Smooth muscle cell (in vitro differentiated cells): ENCODE measurements at regions not wholly inside any gene's neighbourhood (a gene's known extent, or its start where the extent isn't known, plus 50 kb on each side); places are given as distances from the start of the nearest gene placed in this dataset.

Experiments
- DNase-seq: peaks from one replicate; lab custom pipeline; 2025; ENCODE audit not compliant: unreplicated experiment; lab: John Stamatoyannopoulos, UW
- H2AFZ ChIP-seq: fragments of 200-600 bp; sonication (generic); 2 replicates; pipeline ENCODE4 v1.6.0; 2016; ENCODE audit warnings: antibody characterized with exemption, low read depth, mild to moderate bottlenecking
- H3F3A ChIP-seq: fragments of 200-600 bp; sonication (generic); 2 replicates; pipeline ENCODE4 v1.6.0; 2017; ENCODE audit warnings: antibody characterized with exemption, low read depth
- H3K27ac ChIP-seq: fragments of 200-600 bp; sonication (generic); 2 replicates; pipeline ENCODE4 v1.5.1; 2016; ENCODE audit warnings: low read depth, mild to moderate bottlenecking
- H3K27me3 ChIP-seq: fragments of 200-600 bp; sonication (generic); 2 replicates; pipeline ENCODE4 v1.6.1; 2016; ENCODE audit warnings: low read depth, mild to moderate bottlenecking
- H3K36me3 ChIP-seq: fragments of 200-600 bp; sonication (generic); 2 replicates; pipeline ENCODE4 v1.5.1; 2016; ENCODE audit warnings: low read depth
- H3K4me1 ChIP-seq: fragments of 200-600 bp; sonication (generic); 2 replicates; pipeline ENCODE4 v1.5.1; 2016; ENCODE audit warnings: low read depth
- H3K4me2 ChIP-seq: fragments of 200-600 bp; sonication (generic); 2 replicates; pipeline ENCODE4 v1.6.0; 2016; ENCODE audit warnings: mild to moderate bottlenecking
- H3K4me3 ChIP-seq: fragments of 200-600 bp; sonication (generic); 2 replicates; pipeline ENCODE4 v1.5.1; 2016; ENCODE audit warnings: mild to moderate bottlenecking
- H3K79me2 ChIP-seq: fragments of 200-600 bp; sonication (generic); 2 replicates; pipeline ENCODE4 v1.6.0; 2016; ENCODE audit warnings: low read depth, mild to moderate bottlenecking
- H3K9ac ChIP-seq: fragments of 200-600 bp; sonication (generic); 2 replicates; pipeline ENCODE4 v1.6.0; 2016; ENCODE audit warnings: low read depth
- H3K9me3 ChIP-seq: fragments of 200-600 bp; sonication (generic); replicated peaks from 2 replicates; pipeline ENCODE4 v1.5.1; 2016; ENCODE audit warnings: low read depth
- H4K20me1 ChIP-seq: fragments of 200-600 bp; sonication (generic); 2 replicates; pipeline ENCODE4 v1.6.0; 2016; ENCODE audit warnings: low read depth
- WGBS: methylation state at CpG from one replicate; pipeline ENCODE4 v1.1.7; 2016; ENCODE audit warnings: low lambda C conversion rate; 5-methylcytosine and 5-hydroxymethylcytosine counted together
- TF ChIP-seq, protein P1 (sequence below): fragments of 200-600 bp; sonication (generic); IDR thresholded peaks from 2 replicates; pipeline ENCODE4 v1.5.1; 2017; ENCODE audit warnings: borderline replicate concordance, mild to moderate bottlenecking, antibody characterized with exemption; ENCODE audit not compliant: insufficient read depth, poor library complexity, severe bottlenecking

DNA sequence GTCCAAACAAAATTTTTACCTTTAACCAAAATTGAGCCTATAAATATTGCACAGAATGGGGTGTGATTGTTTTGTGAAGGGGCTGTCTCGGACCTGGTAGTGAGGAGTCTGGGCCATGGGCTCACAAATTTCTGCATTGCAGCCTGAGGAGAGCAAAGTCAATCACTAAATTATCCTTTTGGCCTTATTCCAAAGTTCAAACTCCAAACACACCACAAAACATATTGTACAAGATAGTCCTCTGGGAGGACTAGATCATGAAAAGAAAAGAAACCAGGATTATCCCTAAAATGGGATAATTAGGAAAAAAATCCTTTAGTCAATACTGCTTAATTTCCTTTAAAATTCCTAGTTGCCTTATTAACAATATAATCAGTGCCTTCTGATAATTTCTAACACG, 115.5 kb downstream of the BUB3 start:
- TF ChIP-seq, protein P1, sequence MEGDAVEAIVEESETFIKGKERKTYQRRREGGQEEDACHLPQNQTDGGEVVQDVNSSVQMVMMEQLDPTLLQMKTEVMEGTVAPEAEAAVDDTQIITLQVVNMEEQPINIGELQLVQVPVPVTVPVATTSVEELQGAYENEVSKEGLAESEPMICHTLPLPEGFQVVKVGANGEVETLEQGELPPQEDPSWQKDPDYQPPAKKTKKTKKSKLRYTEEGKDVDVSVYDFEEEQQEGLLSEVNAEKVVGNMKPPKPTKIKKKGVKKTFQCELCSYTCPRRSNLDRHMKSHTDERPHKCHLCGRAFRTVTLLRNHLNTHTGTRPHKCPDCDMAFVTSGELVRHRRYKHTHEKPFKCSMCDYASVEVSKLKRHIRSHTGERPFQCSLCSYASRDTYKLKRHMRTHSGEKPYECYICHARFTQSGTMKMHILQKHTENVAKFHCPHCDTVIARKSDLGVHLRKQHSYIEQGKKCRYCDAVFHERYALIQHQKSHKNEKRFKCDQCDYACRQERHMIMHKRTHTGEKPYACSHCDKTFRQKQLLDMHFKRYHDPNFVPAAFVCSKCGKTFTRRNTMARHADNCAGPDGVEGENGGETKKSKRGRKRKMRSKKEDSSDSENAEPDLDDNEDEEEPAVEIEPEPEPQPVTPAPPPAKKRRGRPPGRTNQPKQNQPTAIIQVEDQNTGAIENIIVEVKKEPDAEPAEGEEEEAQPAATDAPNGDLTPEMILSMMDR = no peak
- no peak overlapping the region for H3K4me2 ChIP-seq
- no peak for DNase-seq
- no peak overlapping the region for H2AFZ ChIP-seq
- no peaks in the 10 kb centered on the region for H3K79me2 ChIP-seq
- H4K20me1 ChIP-seq = no peaks in the 10 kb centered on the region
- H3K27me3 ChIP-seq = peaks cover 14% of the 10 kb centered on the region
- no peak overlapping the region for H3K4me3 ChIP-seq
- no peaks in the 10 kb centered on the region for H3K36me3 ChIP-seq
- H3K9me3 ChIP-seq = no peaks in the 10 kb centered on the region
- H3K4me1 ChIP-seq = no peaks in the 10 kb centered on the region
- no peaks in the 10 kb centered on the region for H3F3A ChIP-seq
- H3K9ac ChIP-seq = no peak overlapping the region
- 87% methylated on average over 2 of the region's 2 CpGs for WGBS
- H3K27ac ChIP-seq = no peak overlapping the region

DNA sequence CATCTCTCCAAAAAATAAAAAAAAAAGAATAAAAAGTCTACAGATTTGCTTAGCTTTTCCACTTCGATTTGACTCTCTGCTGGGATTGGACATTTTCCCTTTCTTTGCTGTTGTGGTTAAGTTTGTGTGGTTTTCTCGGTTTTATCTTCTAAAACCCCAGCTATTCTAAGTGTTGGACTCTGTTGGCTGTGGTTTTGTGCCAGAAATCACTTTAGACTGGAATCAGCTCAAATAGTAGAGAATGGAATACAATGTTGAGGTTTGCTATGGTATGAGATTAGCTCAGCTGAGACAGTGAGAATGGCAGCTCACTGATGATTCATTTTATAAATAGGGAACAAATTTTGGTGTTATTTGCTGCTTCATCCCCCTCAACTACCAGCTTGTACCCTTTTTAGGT, 116.0 kb downstream of the BUB3 start:
- Histone ChIP-seq H3K36me3 (no peaks in the 10 kb centered on the region), H3K27ac (no peak overlapping the region), H3K4me2 (no peak overlapping the region), H3F3A (no peaks in the 10 kb centered on the region), H3K4me1 (no peaks in the 10 kb centered on the region), H3K79me2 (no peaks in the 10 kb centered on the region), H3K27me3 (peaks cover 20% of the 10 kb centered on the region), H3K9ac (no peak overlapping the region), H3K9me3 (no peaks in the 10 kb centered on the region), H3K4me3 (no peak overlapping the region), H4K20me1 (no peaks in the 10 kb centered on the region), H2AFZ (no peak overlapping the region)
- TF ChIP-seq, protein P1 = no peak
- 55% methylated on average over 2 of the region's 2 CpGs for WGBS
- DNase-seq = no peak

DNA sequence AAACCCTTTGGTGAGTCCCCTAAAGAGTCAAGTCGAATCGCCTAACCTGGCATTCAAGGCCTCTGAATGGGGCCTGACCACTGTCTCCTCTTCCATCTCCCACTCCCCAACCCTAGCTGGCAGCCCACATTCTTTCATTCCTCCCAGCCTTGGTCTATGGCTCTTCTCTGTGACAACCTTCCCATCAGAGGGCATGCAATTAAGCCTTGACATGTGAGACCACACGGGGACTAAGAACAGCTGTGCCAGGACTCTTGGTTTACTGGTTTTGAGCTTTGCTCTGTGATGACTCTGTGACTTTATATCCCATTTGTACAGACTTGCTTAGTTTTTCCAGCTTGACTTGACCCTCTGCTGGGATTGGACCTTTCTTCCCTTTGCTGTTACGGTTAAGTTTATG, 116.6 kb downstream of the BUB3 start:
- Histone ChIP-seq H3F3A (no peaks in the 10 kb centered on the region), H3K4me2 (no peak overlapping the region), H4K20me1 (no peaks in the 10 kb centered on the region), H3K9me3 (no peaks in the 10 kb centered on the region), H3K79me2 (no peaks in the 10 kb centered on the region), H3K27me3 (peaks cover 26% of the 10 kb centered on the region), H2AFZ (no peak overlapping the region), H3K36me3 (no peaks in the 10 kb centered on the region), H3K4me1 (no peaks in the 10 kb centered on the region), H3K4me3 (no peak overlapping the region), H3K27ac (no peak overlapping the region), H3K9ac (no peak overlapping the region)
- WGBS = 95% methylated on average over 4 of the region's 4 CpGs
- TF ChIP-seq, protein P1 = no peak
- DNase-seq = no peak

- no peak for DNase-seq
- Histone ChIP-seq H3K4me1 (no peaks in the 10 kb centered on the region), H3K36me3 (no peaks in the 10 kb centered on the region), H3K27ac (no peak overlapping the region), H3K9me3 (no peaks in the 10 kb centered on the region), H3K9ac (no peak overlapping the region), H3K4me2 (no peak overlapping the region), H3K4me3 (no peak overlapping the region), H2AFZ (no peak overlapping the region), H3K27me3 (peaks cover 26% of the 10 kb centered on the region), H4K20me1 (no peaks in the 10 kb centered on the region), H3F3A (no peaks in the 10 kb centered on the region), H3K79me2 (no peaks in the 10 kb centered on the region)
- TF ChIP-seq, protein P1 = no peak
- 80% methylated on average over 4 of the region's 4 CpGs for WGBS
Measured at GRCh38 chr10:123272171-123272570, 118.0 kb downstream of the BUB3 start.
